LNCaP clone FGC (cell line): ENCODE measurements at regions not wholly inside any gene's neighbourhood (a gene's known extent, or its start where the extent isn't known, plus 50 kb on each side); places are given as distances from the start of the nearest gene placed in this dataset.

ENCODE experiments used
- DNase-seq: peaks from one replicate; pipeline ENCODE4 v3.0.0-alpha.2; 2011; ENCODE audit warnings: low read depth
- H3K4me3 ChIP-seq: 2 replicates; pipeline ENCODE4 v1.5.1; 2011; ENCODE audit warnings: mild to moderate bottlenecking, low read depth, low read length, control low read depth
- CTCF ChIP-seq: IDR thresholded peaks from 2 replicates; pipeline ENCODE4 v1.5.1; 2012; ENCODE audit warnings: mild to moderate bottlenecking; ENCODE audit not compliant: control insufficient read depth, insufficient read depth; ENCODE audit errors: extremely low read depth

- no peak overlapping the region for H3K4me3 ChIP-seq
- no peak for TF ChIP-seq CTCF
- DNase-seq, result no peak
These were observed 77.2 kb upstream of the ADARB2 start for GRCh38 chr10:1814556-1814955.

DNA sequence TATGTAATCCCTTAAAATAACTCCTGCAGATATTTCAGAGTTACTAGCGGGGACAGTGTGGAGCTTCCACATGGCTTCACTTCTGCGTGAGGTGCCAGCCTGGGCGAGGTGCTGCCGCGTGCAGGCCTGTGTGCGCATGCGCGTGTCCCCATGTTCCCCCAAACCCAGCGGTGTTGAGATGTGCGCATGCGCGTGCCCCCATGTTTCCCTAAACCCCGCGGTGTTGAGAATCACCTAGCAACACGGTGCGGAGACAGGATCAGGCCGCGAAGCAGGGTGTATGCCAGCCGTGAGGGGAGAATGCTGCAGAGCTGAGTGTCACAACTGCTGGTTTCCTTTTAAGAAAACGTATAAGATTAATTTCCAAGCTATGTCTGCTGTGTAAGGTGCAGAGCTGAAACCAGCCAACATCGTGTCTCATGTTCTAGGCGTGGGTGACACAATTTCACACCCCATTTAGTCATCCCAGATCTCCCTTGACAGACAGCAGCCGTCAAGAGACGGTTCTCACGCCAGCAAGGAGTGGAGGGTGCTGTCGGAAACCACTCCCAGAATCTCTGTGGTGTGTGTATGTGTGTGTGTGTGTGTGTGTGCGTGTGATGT, 71.9 kb upstream of the ADARB2 start:
- no peak for TF ChIP-seq CTCF
- DNase-seq, result no peak
- no peak overlapping the region for H3K4me3 ChIP-seq

GRCh38 chr10:1807924-1808323, 70.6 kb upstream of the ADARB2 start:
- no peak for TF ChIP-seq CTCF
- no peak overlapping the region for H3K4me3 ChIP-seq
- no peak for DNase-seq

GRCh38 chr10:1807196-1807595, 69.9 kb upstream of the ADARB2 start:
- TF ChIP-seq CTCF, result no peak

GRCh38 chr10:1802413-1802812, 65.1 kb upstream of the ADARB2 start:
- no peak overlapping the region for H3K4me3 ChIP-seq
- no peak for TF ChIP-seq CTCF
- no peak for DNase-seq

More at GRCh38 chr10:1807196-1807595, 69.9 kb upstream of the ADARB2 start:
- no peak for DNase-seq
- no peak overlapping the region for H3K4me3 ChIP-seq

- DNase-seq, result no peak
- TF ChIP-seq CTCF, result no peak
- H3K4me3 ChIP-seq, result no peak overlapping the region
These were observed 51.1 kb upstream of the ADARB2 start for GRCh38 chr10:1788401-1788800.
